Spleen (tissue), 7 donors: ENCODE measurements at regions not wholly inside any gene's neighbourhood (a gene's known extent, or its start where the extent isn't known, plus 50 kb on each side); places are given as distances from the start of the nearest gene placed in this dataset.
"Not testable (repeated sequence)": the region's sequence is repeated elsewhere in the genome, so short reads cannot be mapped to it uniquely, and the experiment has no call there.

ENCODE experiments used
- CTCF ChIP-seq, 11 experiments: fragments of 200-600 bp in 7 of 11; fragments of 450-650 bp in 4 of 11; sonication (generic) in 4 of 11; IDR thresholded peaks in 8 of 11; conservative IDR thresholded peaks in 3 of 11; 1 replicate in 7 of 11; 2 replicates in 4 of 11; pipeline versions ENCODE4 v1.4.0 to v1.8.0; 2016 to 2021; ENCODE audit warnings: antibody characterized with exemption in 11 of 11, inconsistent platforms in 4 of 11, mild to moderate bottlenecking in 1 of 11
- POLR2A ChIP-seq, 3 donors: fragments of 450-650 bp; IDR thresholded peaks; one replicate each; pipeline ENCODE4 v1.5.1; 2017; ENCODE audit warnings: antibody characterized with exemption in 3 of 3, mild to moderate bottlenecking in 1 of 3
- donor health status: DM: no; HTN: no; CAD: no; lungs with moderate emphysema.
- donor health status: DM: no; HTN: no; CAD: no.
- donor health status: DM: no; HTN: no; CAD: no.

DNA sequence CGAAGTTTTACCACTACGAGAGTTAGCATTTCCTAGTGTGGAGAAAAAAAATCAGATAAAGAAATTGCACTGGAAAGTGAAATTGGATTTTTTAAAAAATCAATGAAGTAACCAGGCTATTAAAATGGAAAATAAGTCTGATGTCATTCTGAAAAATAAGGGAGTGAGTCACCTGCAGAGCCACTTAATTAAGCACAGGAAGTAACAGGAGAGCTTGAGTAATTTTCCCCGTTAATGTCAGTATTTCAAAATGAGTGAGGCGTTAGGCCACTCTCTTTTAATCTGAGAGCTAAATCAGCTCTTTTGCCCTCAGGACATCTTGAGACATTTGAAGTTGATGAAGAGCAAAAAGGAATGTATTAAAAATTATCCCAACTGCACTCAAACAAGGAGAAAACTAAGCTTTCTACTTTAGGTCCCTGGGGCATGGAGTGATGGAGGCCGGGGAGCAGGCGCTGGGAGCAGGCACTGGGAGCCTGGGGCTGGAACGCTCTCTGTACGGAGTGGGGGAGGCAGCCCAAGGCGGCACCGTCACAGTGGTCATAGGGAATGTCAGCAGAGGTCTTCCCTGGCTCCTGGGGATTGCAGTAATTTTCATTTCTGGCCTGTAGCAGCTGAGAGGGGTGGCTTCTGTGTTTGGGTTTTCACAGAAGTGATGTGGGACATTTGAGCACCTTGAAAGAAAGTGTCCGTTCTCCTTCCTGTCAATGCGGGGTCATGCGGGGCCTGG, 194.6 kb downstream of the BCL2L11 start:
- TF ChIP-seq CTCF (IDR thresholded peaks at IDR 0.05 in 8 of 11, conservative IDR thresholded peaks at IDR 0.05 in 3 of 11); POLR2A (IDR thresholded peaks at IDR 0.05): not testable (repeated sequence)
